Left ventricle myocardium inferior (tissue), 1 donor: ENCODE measurements at regions not wholly inside any gene's neighbourhood (a gene's known extent, or its start where the extent isn't known, plus 50 kb on each side); places are given as distances from the start of the nearest gene placed in this dataset.
"Not testable (repeated sequence)": the region's sequence is repeated elsewhere in the genome, so short reads cannot be mapped to it uniquely, and the experiment has no call there.

Source experiments
- DNase-seq: peaks from one replicate; pipeline ENCODE4 v3.0.0-alpha.2; 2020
- H3K27ac ChIP-seq: fragments of 200-600 bp; replicated peaks from 2 replicates; pipeline ENCODE4 v1.8.0; 2021
- H3K27me3 ChIP-seq: fragments of 200-600 bp; 2 replicates; pipeline ENCODE4 v1.8.0; 2021; ENCODE audit warnings: low read depth
- H3K36me3 ChIP-seq: fragments of 200-600 bp; 2 replicates; pipeline ENCODE4 v1.8.0; 2021
- H3K4me1 ChIP-seq: fragments of 200-600 bp; 2 replicates; pipeline ENCODE4 v1.8.0; 2021
- H3K4me3 ChIP-seq: fragments of 200-600 bp; 2 replicates; pipeline ENCODE4 v1.8.0; 2021; ENCODE audit warnings: mild to moderate bottlenecking, moderate library complexity
- H3K9me3 ChIP-seq: fragments of 200-600 bp; replicated peaks from 2 replicates; pipeline ENCODE4 v1.8.0; 2021
- CTCF ChIP-seq: fragments of 200-600 bp; IDR thresholded peaks from 2 replicates; pipeline ENCODE4 v1.8.0; 2021; ENCODE audit warnings: antibody characterized with exemption, mild to moderate bottlenecking, borderline replicate concordance
- intact Hi-C: fragments of 100-400 bp; cut with micrococcal nuclease; formaldehyde crosslinking; loops from one replicate; pipeline ENCODE4 v1.11.0; 2022
- donor health status: DM: no; HTN: yes; CAD: no; lungs with severe emphysema.

DNA sequence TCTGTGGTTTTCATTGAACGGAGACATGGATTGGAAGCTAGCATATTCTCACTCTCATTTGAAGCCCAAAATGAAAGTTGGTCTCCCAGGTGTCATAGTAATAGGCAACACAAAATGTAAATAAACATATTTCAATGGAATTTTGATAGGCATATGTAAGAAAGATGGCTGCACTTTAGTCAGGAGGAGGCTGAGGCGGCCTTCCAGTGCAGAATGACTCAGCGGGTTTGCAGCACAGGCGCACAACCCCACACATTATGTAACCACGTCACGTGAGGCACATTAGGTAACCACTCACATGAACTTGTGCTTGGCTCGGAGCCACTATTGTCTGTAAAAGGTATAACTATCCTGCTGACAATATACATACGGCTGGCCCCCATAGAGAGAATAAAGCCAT lies 381.7 kb downstream of the GPAT3 start:
- no peak for TF ChIP-seq CTCF
- no peak overlapping the region for H3K4me3 ChIP-seq
- H3K4me1 ChIP-seq = no peaks in the 10 kb centered on the region
- no peak overlapping the region for H3K27ac ChIP-seq
- intact Hi-C loops = no loop called here
- DNase-seq = no peak
- H3K27me3 ChIP-seq = no peaks in the 10 kb centered on the region
- no peaks in the 10 kb centered on the region for H3K36me3 ChIP-seq
- H3K9me3 ChIP-seq = no peaks in the 10 kb centered on the region

DNA sequence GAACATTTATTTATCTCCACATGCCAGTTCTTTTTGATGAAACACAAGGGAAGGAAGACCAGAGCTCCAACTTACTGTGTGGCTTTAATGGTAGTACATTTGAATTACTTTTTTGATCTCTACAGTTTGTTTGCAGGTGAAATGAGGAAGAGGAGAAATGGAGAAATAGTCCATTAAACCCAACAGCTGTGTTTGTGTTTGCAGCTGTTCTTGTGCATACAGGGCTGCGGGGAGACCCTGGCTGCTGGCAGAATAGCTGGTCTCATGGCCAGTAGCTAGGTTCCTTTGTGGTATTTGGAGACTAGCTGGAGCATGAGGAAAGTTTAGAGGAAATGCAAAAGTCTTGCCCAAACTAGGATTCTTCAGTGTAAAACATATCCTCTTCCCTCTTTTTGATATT lies 374.8 kb downstream of the GPAT3 start:
- no peak overlapping the region for H3K27ac ChIP-seq
- TF ChIP-seq CTCF = no peak
- no peaks in the 10 kb centered on the region for H3K4me1 ChIP-seq
- intact Hi-C loops = no loop called here
- no peaks in the 10 kb centered on the region for H3K9me3 ChIP-seq
- no peaks in the 10 kb centered on the region for H3K36me3 ChIP-seq
- no peak for DNase-seq
- H3K27me3 ChIP-seq = peaks cover 11% of the 10 kb centered on the region
- H3K4me3 ChIP-seq = no peak overlapping the region

DNA sequence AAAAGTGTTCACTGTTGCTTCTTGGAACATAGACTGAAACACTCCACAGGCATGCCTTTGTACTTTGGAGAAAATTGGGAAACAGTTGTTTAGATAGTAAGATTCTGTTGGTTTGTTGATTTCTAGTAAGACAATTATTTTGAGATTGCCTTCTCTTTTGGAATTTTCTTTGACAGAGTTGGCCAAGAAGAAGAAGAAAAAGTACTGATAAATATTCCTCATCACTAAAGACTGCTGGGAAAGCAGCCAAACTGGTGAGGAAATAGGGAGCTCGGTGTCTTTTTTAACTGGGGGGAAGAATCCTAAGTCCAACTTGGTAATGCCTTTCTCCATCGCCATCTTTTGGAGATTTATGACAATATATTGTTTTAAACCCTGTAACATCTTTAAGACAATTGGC lies 370.7 kb downstream of the GPAT3 start:
- no peak for DNase-seq
- Histone ChIP-seq H3K4me3 (no peak overlapping the region), H3K4me1 (no peaks in the 10 kb centered on the region), H3K9me3 (no peaks in the 10 kb centered on the region), H3K27me3 (peaks cover 4% of the 10 kb centered on the region), H3K36me3 (no peaks in the 10 kb centered on the region), H3K27ac (no peak overlapping the region)
- TF ChIP-seq CTCF = no peak
- intact Hi-C loops = no loop called here

GRCh38 chr4:83905952-83906351 lies 370.0 kb downstream of the GPAT3 start:
- no peaks in the 10 kb centered on the region for H3K36me3 ChIP-seq
- no peak overlapping the region for H3K27ac ChIP-seq
- no peak for TF ChIP-seq CTCF
- no peaks in the 10 kb centered on the region for H3K4me1 ChIP-seq
- no peaks in the 10 kb centered on the region for H3K27me3 ChIP-seq
- H3K4me3 ChIP-seq = no peak overlapping the region
- intact Hi-C loops = no loop called here
- DNase-seq = no peak
- H3K9me3 ChIP-seq = no peaks in the 10 kb centered on the region

- H3K36me3 ChIP-seq, H3K4me3 ChIP-seq, H3K9me3 ChIP-seq, intact Hi-C loops, H3K27ac ChIP-seq, H3K27me3 ChIP-seq, DNase-seq, H3K4me1 ChIP-seq: not testable (repeated sequence)
Measured at GRCh38 chr4:83903740-83904139, 367.8 kb downstream of the GPAT3 start.

- H3K27ac ChIP-seq = no peak overlapping the region
- TF ChIP-seq CTCF = no peak
- no peaks in the 10 kb centered on the region for H3K4me1 ChIP-seq
- H3K27me3 ChIP-seq = no peaks in the 10 kb centered on the region
- DNase-seq = no peak
- H3K9me3 ChIP-seq = peaks cover 10% of the 10 kb centered on the region
- no peak overlapping the region for H3K4me3 ChIP-seq
- no peaks in the 10 kb centered on the region for H3K36me3 ChIP-seq
- intact Hi-C loops = no loop called here
Measured at GRCh38 chr4:83894831-83895230, 358.9 kb downstream of the GPAT3 start.
